ENCODE measurements at regions not wholly inside any gene's neighbourhood (a gene's known extent, or its start where the extent isn't known, plus 50 kb on each side); places are given as distances from the start of the nearest gene placed in this dataset.

- TF ChIP-seq CTCF (IDR thresholded peaks at IDR 0.05): no peak
- no peak for TF ChIP-seq EZH2 (IDR thresholded peaks at IDR 0.05)
- no peak for TF ChIP-seq EZH2phosphoT487 (IDR thresholded peaks at IDR 0.05)
These were observed 325.6 kb upstream of the MAGI2 start for GRCh38 chr7:79778786-79779770.

All from neural progenitor cell (in vitro differentiated cells).